Ecto neural progenitor cell (in vitro differentiated cells): ENCODE measurements at regions not wholly inside any gene's neighbourhood (a gene's known extent, or its start where the extent isn't known, plus 50 kb on each side); places are given as distances from the start of the nearest gene placed in this dataset.
"Not testable (repeated sequence)": the region's sequence is repeated elsewhere in the genome, so short reads cannot be mapped to it uniquely, and the experiment has no call there.

Experiments
- DNase-seq: peaks from one replicate; pipeline ENCODE4 v3.0.0-alpha.2; 2018; ENCODE audit warnings: low spot score

GRCh38 chr20:53719171-53719803, 125.6 kb upstream of the ZNF217 start:
- DNase-seq = not testable (repeated sequence)

- DNase-seq = no peak
Measured at GRCh38 chr20:53718142-53719021, 124.7 kb upstream of the ZNF217 start.

- no peak for DNase-seq
Measured at GRCh38 chr20:53716395-53716794, 122.8 kb upstream of the ZNF217 start.

- no peak for DNase-seq
Measured at GRCh38 chr20:53714524-53714923, 120.9 kb upstream of the ZNF217 start.

- no peak for DNase-seq
Measured at GRCh38 chr20:53713328-53714056, 119.9 kb upstream of the ZNF217 start.

- DNase-seq = no peak
Measured at GRCh38 chr20:53712212-53712977, 118.8 kb upstream of the ZNF217 start.

- DNase-seq = no peak
Measured at GRCh38 chr20:53711333-53712211, 117.9 kb upstream of the ZNF217 start.

GRCh38 chr20:53708129-53708968, 114.7 kb upstream of the ZNF217 start:
- DNase-seq = no peak

GRCh38 chr20:53707371-53708055, 113.9 kb upstream of the ZNF217 start:
- no peak for DNase-seq

- DNase-seq = no peak
Measured at GRCh38 chr20:53706466-53707370, 113.1 kb upstream of the ZNF217 start.

GRCh38 chr20:53706008-53706465, 112.4 kb upstream of the ZNF217 start:
- DNase-seq = no peak

- no peak for DNase-seq
Measured at GRCh38 chr20:53702617-53703016, 109.0 kb upstream of the ZNF217 start.

- no peak for DNase-seq
Measured at GRCh38 chr20:53699906-53700305, 106.3 kb upstream of the ZNF217 start.

GRCh38 chr20:53699085-53699674, 105.5 kb upstream of the ZNF217 start:
- no peak for DNase-seq

- DNase-seq = no peak
Measured at GRCh38 chr20:53698371-53698978, 104.8 kb upstream of the ZNF217 start.

- DNase-seq = no peak
Measured at GRCh38 chr20:53695797-53696527, 102.3 kb upstream of the ZNF217 start.
